Endothelial cell of hepatic sinusoid (primary cell): ENCODE measurements at regions not wholly inside any gene's neighbourhood (a gene's known extent, or its start where the extent isn't known, plus 50 kb on each side); places are given as distances from the start of the nearest gene placed in this dataset.
"Not testable (repeated sequence)": the region's sequence is repeated elsewhere in the genome, so short reads cannot be mapped to it uniquely, and the experiment has no call there.

Source experiments
- in situ Hi-C: cut with HindIII; loops from 2 replicates; pipeline ENCODE4 v1.10.0; 2017; ENCODE audit warnings: low sequenced_read_pairs

DNA sequence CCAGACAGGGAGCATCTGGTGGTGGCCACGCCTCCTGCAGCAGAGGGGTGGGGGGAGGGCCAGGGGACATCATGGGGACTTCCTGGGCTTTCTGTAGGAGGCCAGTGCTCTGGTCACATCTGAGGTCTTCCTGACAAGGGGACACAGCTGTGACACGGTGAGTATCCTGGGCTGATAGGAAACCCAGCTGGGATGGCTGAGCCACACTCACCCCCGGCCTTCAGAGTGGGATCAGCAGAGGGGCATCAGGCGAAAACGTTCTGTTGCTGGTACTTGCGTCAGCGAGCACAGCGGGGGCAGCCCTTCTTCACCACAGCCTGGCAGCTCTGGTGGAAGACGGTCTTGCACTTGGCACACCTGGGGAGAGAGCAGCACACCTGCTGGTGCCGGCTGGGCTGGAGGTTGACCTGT lies 122.9 kb upstream of the SMURF2 start:
- in situ Hi-C loops, result no loop called here

DNA sequence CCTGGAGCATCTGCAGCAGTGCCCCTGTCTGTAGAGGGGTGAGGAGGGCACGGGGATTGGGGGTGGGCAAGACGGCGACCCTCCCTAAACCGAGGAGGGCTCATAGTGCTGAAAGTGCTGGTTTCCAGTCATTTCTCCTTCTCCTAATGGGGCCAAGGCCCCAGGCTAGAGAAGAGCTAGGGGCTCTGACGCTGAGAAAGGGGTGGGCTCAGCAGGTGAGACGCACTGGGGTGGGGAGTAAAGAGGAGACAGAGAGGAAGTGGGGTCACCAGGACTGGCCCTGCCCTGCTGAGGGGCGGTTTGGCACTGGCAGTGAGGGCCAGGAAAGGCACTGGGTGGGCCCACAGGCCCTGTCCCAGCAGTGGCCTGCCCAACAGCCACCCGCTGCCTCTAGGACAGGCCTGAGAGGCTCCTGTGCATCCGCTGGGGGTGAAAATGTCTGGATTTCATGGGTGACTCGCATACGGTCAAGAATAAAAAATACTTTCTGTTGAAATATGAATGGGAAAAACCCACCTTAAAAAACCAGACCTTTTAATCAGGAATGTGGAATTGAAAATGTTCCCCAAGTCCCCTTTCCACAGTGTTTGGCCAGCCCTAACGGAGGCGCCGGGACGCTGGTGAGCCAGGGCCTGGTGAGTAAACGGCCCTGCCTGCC lies 122.4 kb upstream of the SMURF2 start:
- in situ Hi-C loops, result no loop called here

DNA sequence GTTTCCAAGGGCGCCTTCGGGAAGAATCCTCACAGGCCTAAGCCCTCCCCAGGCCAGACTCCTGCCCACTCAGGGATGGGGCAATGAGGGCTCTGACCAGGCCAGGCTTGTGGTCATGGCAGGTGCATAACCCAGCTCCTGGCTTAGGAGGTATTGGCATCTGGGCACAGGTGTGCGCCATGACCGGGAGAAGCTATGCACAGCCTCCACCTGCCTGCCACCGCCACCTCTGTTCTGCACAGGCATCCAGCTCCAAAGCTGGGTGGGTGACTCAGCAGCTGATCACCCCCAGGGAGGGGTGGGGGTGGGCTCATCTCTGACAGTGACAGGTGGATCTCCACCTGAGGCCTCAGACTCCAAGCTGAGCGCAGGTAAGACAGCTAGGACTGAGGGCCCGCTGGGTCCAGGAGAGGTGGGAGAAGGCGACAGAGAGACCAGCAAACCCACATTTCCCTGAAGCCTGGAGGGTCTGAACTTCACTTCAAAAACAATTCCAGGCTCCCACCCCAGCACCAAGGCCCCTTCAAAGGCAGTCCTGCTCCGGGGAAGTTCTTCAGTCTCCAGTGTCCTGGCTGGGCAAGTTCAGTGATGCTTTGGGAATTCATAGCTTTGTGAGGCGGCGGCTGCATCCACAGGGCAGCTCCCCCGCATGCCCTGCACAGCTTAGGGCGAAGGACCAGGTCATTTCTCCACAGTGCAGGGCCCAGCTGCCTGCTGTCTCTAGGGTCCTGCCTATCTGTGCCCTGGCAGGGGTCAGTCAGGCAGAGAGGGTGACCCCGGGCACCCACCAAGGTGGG lies 121.6 kb upstream of the SMURF2 start:
- in situ Hi-C loops, result no loop called here

DNA sequence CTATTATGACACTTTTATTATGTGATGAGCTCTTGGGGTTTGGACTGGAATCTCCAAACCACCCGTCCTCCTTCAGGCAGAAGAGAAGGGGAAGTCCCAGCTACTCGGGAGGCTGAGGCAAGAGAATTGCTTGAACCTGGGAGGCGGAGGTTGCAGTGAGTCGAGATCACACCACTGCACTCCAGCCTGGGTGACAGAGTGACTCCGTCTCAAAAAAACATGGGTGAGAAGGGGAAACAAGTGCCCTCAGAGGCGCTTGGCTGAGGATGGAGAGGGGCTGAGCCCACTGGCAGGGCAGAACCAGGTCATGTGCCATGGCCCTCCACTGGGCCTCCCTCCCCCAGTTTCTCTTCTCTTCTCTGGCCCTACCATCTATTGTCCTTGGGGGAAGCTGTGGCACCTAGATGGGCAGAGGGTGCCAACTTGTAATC lies 120.9 kb upstream of the SMURF2 start:
- in situ Hi-C loops, result no loop called here

DNA sequence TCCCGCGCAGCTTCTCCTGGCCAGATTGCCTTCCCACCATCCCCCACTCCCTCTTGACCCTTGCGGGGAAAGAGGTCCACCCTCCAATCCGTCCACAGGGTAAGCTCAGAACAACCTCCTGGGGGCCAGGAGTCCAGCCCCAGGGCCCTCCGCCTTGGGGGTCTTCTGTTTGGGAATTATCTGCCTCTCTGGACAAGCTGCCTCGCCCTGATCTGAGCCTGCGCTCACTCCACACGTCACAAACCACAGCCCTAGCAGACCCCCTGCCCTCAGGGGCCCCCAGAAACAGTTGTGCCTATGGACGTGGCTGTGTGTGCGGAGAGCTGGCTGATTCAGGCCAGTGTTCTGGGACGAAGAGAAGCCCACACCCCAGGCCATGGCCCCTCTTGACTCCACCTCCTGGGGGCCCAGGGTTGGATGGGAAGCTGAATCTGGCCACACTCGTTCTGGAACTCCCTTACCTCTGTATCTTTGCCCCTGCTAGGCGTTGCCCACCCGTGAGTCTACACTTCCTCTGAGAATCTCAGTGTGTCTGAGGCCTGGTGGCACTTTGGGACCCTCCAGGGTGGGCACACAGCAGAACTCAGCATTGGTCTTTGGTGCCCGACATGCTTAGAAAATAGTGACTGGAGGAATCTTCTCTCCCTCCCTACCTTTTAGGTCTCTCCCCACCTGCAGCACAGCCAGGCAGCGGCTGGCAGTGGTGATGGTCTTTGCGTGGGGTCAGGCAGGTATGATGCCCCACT lies 119.9 kb upstream of the SMURF2 start:
- in situ Hi-C loops, result no loop called here

DNA sequence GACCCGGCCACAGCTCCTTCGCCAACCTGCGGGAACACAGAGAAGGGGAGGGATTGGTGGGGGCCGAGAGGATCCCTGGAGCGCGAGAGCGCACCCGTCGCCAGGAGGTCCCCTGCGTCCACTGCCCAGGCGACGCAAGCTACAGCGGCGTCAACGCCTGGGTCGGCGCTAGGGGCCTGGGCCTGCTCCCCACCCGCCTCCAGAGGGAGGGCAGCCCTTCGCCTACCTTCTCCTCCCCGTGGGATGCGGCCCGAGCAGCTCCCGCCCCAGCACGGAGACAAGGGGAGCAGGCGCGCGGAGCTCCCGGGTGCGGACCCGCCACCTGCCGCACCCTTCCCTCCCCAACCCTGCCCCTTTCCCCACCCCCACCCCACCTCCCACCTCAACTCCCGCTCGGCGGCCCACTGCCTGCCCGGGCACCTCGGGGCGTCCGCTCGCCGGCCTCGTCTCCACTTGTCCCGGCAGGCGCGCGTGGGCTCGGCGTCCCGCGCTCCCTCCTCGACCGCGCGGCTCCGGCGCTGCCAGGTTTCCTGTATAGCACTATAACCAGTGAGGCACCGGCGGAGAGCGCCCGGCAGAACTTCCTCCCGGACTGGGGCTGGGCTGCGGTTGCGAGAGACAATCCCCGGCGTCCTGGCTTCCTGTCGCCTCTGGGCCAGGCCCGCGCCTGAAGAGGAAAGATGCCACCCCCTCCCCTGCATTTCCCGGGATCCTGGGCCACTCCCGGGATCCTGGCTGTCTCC lies 119.1 kb upstream of the SMURF2 start:
- in situ Hi-C loops, result no loop called here

DNA sequence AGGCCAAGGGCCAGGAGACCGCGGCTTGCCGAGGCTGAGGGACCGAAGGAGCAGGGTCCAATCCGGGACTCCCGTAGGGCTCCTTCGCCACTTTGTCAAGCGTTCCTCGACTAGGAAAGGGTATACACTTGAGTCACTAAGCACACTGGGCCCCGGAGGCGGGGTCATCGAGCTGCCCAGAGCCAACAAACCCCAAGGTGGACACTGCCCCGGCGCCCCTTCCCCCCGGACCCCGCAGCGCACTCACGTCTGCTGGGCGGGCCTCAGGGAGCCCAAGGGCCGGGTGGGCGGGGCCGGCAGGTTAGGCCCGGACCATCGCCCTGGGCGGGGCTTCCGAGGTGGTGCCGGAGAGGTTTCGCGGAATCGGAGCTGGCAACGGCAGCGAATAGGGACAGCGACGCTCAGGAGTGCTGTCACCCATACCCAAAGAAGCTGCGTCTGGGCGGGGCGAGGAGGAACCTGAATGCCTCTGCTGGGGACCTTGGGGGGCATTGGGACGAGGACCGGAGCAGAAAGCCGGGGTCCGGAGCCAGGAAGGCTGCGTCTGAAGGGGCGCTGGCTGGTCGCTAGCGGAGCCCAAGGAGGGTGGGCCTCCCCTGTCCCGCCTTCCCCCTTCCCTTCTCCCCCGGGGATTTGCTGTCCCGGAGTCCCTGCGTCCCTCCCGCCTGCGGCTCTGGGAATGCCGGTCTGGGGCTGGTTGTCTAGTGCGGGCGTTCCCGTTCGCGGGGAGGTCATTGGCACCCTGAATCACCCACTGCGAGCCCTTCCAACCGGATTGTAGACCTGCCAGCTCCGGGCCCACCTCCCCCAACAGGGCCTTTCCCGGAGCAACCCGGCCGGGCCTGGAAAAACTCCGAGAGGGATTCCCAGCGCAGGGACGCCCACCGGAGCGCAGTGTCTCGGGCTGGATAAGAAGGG lies 118.2 kb upstream of the SMURF2 start:
- in situ Hi-C loops, result no loop called here

DNA sequence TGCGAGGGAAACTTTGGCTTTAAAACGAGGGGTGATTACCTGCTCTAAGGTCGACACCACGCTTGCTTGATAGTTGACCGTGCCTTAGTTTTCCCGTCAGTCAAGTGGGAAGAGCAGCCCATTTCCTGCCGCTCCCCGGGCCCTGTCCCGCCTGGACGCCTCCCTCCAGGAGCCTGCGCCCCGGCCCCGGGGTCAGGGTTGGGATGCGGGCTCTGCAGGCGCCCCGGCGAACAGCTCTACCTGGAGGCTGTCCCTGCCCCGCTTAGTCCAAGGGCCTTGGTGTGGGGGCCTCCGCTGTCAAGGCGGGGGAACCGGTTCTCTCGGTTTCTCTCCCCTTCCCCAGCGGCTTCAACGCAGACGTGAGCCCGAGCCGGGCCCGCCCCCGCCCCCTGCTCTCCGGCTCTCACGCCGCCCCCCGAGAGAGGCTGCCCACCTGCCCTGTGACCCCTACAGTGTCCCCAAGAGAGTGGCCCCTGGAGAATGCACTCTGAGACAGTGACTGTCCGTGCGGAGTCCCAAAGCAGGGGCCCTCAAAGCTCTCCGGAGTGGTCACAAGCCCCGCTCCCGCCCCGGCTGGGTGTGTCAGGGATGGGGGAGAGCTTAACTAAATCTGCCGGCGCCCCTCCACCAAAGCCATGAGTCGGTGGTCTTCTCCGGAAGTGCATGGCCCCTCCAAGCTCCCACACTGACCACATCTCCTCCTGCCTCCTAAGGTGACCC lies 117.4 kb upstream of the SMURF2 start:
- in situ Hi-C loops, result no loop called here

DNA sequence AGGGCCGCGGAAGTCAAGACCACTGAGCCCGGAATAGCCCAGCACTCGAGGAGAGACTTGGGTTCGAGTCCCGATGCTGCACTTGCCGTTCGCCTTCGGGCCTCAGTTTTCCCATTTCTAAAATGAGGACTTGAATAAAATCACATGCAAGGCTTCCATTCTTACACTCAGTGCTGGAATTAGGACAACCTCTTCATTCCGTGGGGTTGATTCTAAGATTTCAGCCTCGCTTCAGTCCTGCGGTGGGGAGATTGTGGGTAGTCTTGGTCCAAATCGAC lies 116.9 kb upstream of the SMURF2 start:
- in situ Hi-C loops, result not testable (repeated sequence)

DNA sequence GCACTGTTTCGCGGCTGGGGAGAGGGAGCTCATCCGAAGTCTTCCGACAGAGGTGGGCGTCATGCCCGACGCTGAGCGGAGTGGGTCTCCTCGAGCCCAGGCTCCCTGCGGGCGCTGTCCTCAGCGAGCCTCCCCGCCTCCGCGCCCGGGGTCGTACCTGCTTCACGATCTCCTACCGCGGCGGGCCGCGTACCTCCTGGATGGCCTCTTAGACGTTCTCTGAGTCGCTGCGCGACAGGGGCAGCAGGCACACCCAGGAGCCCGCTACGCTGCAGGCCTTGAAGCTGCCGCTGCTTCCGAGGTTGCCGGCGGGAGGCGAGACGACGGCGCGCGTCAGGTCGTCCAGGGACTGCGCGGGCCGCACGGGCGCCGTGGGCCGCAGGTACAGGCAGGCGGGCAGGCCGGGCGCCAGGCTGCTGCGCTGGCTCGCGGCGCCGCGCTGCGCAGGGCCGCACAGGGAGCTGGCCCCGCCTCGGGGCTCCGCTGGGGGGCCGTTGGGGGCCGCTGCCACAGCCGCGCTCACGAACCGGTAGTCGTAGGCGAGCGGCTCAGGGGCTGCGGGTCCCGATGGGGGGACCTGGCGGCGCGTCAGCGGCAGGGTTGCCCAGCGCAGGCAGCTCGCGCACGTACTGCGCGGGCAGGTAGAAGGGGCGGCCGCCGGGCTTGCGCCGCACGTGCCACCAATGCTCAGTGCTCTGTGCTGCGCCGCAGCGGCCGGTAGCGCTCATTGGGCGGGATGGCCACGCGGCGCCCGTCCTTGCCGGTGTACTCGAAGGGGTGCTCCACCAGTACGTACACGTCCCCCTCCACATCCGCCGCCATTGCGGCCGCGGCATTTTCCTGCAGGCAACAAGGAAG lies 116.4 kb upstream of the SMURF2 start:
- in situ Hi-C loops, result no loop called here

DNA sequence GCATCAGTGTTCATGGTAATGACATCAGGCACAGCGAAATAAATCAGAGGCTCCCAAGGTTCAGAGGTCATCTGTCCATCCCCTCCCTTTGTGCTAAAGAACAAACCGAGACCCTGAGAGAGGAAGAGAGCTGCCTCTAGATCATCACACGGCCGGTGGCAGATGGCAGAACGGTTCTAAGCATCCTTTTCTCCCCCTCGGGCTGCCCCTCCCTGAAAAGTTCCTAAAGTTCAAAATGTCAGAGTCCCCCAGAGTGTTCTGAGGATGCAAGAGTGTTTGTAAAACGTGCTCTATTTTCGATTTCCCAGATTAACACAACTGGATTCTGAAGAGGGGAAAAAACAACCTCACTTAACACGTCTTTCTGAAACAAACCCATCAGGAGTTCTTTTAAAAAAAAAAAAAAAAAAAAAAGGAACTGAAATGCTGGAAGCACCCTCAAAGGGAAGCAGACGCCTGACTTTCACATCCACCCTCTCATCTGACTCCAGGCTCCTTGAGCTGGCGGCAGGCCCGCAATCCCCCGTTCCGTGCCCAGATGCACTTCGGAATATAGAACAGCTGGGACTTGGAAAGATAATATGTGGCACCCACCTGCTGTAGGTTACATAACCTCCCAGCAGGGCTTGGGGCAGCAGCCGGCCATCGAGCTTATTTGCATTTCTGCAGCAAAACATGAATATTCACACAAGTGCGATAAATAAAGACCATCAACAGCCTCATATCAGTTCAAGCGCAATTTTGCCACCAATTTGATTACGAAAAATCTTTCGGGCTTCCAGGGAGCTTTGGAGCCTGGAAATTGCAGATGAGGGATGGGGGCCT lies 115.5 kb upstream of the SMURF2 start:
- in situ Hi-C loops, result no loop called here

DNA sequence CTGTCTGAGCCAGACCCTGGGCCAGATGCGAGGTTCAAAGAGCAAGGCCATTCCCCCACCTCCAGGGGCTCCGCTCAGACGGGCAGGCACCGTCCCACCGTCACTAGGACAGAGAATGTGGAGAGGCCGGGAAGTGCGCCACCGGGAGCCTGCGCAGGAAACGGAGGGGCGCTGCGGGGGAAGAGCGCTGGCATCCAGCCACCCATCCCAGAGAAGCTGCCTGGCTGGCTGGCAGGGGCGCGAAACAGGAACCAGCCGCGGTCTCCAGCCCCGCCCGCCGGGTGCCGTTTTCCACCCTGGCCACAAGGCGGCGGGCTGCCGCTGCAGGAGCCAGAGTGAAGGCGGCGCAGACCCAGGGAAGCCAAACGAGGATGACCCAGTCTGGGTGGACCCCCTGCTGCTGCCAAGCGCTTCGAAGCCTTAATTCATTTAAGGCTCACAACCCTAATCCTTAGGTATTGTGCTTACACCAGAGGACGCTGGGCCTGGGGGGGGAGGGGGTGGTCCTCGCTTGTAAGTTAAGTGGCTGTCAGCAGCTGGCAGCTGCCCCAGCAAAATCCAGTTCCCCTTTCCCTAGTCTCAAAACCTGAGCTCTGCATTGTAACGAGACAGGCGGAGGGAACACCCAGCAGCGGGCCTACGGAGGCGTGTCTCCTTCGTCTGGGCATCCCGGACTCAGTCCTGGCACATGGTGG lies 114.8 kb upstream of the SMURF2 start:
- in situ Hi-C loops, result not testable (repeated sequence)

DNA sequence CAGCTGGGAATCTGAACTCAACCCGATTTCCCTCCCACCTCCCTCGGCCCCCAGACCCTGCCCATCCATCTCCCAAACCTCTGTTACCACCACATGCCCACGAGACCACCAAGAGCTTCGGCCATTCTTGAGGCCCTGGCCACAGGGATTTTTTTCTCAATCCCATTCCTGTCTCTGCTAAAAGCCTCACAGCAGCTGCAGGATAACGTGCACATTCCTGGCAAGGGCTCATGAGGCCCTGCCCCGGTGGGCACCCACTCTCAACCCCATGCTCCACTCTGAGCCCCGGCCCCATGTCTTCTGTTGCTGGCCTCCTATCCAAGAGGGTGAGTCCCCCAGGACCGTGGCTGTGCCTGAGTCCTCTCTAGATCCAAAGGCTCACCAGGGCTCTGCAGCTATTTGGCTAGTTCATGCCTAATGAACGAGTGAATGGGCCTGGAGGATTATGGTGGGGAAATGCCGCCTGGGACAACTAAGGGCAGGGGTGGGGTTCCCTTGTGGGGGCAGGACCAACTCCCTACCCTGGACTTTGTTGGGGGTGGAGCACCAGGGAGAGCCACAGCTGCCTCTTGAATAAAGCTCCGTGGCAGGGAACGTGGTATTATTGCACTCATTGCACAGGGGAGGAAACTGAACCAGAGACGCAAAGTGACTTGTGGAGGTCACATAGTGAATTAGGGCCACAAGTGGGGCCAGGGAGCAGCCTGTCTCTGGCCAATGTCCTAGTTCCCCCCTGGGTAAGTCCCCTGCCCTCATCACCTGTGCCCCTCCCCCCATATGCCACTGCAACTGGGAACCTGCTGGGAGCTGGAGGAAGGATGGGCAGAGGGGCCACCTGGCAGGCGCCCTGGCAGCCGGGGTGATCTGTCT lies 113.8 kb upstream of the SMURF2 start:
- in situ Hi-C loops, result no loop called here

DNA sequence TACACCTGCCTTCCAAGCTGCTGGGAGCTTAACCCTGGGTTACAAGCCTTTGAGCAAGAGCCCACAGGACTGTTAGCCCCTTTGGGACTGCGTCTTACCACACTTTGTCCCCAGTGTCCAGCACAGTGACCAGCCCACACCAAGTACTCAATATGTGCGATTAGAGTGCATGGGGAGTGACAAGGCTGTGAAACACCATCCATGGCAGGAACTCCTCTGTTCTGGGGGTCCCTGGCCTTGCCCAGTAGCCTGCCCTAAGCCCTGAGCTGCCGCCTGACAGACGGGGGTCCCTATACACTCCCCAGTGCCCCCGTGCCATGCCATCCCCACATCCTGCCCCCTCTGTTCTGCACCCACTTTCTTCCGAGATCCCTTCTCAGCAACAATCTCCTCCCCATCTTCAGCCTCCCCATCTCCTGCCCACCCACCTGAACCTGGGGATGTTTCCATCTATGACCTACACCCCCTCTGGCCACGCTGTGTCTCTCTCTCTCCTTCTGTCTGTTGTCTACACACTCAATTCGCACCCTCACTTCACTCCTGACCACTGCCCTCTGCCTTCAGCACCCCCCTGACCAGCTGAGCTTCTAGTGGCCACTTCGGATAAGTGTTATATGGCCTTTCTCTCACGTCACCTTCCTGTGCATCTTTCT lies 112.9 kb upstream of the SMURF2 start:
- in situ Hi-C loops, result no loop called here

DNA sequence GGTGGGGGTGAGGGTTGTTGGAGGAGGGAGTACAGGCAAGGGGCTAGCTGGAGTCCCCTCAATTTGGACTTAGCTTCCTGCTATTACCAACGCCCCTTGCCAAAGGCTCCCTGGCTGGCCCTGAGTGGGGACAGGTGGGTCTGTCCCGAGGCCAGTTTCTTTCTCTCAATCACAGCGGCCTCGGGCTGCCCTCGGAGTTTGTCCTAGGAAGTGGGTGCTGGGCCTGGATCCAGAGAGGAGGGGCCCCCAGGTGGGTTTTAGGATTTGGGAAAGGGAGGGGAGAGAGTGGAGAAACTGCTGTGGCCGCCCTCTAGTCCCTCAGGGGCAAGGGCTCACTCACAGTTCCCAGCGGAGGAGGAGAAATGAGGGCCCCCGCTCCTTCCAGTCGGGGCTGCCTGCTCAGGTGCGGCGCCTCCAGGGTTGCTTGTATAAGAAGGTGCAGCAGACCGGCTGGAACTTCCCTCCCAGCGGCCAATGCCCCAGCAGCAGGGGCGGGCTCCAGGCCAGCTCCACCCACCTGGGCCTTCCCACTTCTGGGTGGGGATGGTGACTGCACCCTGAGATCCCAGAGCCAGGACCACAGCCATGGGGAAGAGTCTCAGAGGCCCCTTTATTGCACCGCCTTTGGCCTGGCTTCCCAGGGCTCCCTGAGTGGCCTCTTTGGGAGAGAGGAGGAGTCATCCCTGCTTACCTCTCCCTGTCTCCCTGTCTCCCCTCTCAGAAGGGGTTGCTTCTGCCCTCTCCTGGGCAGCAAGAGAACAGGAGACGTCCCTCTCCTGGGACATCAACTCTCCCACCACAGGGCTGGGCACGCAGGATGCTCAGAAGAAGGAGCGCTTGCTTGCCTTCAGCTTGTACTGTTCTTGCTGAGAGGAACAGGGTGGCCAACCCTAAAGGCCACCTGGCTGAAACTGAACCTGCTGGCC lies 112.0 kb upstream of the SMURF2 start:
- in situ Hi-C loops, result no loop called here
